ENCODE measurements at regions not wholly inside any gene's neighbourhood (a gene's known extent, or its start where the extent isn't known, plus 50 kb on each side); places are given as distances from the start of the nearest gene placed in this dataset.
"Not testable (repeated sequence)": the region's sequence is repeated elsewhere in the genome, so short reads cannot be mapped to it uniquely, and the experiment has no call there.

GRCh38 chr11:67758467-67758866, 84.0 kb upstream of the ALDH3B2 start:
- DNase-seq: not testable (repeated sequence)

- not testable (repeated sequence) for DNase-seq
These were observed 83.6 kb upstream of the ALDH3B2 start for GRCh38 chr11:67758009-67758408.

DNA sequence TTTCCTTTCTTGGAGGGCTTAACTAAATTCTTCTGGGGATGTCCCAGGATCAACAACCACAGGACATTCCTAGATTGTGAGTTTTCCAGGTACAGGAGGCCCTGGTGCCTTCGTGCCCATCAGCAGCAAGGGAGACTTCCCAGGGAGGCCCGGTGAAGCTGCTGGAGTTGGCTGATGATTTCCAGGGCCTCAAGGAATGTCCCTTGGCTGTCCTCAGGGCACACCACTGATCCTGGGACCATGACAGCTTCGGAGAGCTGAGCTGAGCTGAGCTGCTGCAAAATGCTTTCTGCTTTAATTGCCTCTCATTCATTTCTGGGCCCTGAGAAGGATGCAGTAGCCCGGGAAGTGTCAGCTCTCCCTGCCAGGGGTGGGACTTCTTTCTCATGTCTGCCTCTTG, 79.4 kb upstream of the ALDH3B2 start:
- DNase-seq: not testable (repeated sequence)

GRCh38 chr11:67745181-67745726, 70.8 kb upstream of the ALDH3B2 start:
- no peak for DNase-seq

DNA sequence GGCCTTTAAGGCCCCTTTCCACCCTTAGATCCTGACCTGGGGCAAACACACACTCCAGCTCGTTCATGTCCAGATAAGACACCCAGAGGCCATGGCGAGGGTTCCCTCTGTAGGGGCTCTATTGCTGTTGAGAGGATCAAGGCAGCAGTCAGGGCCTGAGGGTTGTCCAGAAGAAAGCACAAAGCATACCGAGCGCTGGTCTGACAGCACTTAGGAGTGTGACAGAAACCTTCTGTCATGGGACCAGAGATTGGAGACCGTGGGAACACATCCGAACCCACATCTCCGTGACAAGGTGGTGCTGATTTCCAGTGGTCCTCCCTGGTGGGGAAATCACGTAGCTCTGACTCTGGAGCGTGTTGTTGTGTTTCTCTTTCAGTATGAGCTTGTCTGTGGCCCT, 69.8 kb upstream of the ALDH3B2 start:
- not testable (repeated sequence) for DNase-seq

DNA sequence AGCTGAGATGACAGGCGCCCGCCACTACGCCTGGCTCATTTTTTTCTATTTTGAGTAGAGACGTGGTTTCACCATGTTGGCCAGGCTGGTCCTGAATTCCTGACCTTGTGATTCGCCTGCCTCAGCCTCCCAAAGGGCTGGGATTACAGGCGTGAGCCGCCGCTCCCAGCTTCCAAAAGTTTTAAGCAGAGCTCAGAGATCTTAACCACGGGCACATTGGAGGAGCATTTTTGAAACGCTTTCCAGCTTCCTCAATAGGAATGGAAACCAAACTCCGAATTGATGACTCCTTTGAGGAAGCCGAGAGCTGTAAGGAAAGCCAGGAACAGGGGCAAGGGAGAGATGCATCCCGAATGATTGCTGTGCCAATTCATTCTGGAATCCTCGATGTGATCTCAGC, 63.8 kb upstream of the ALDH3B2 start:
- not testable (repeated sequence) for DNase-seq

- DNase-seq: not testable (repeated sequence)
These were observed 63.2 kb upstream of the ALDH3B2 start for GRCh38 chr11:67737562-67738080.

- DNase-seq: no peak
These were observed 57.8 kb upstream of the ALDH3B2 start for GRCh38 chr11:67732045-67732787.

GRCh38 chr11:67731583-67731982, 57.2 kb upstream of the ALDH3B2 start:
- no peak for DNase-seq

DNA sequence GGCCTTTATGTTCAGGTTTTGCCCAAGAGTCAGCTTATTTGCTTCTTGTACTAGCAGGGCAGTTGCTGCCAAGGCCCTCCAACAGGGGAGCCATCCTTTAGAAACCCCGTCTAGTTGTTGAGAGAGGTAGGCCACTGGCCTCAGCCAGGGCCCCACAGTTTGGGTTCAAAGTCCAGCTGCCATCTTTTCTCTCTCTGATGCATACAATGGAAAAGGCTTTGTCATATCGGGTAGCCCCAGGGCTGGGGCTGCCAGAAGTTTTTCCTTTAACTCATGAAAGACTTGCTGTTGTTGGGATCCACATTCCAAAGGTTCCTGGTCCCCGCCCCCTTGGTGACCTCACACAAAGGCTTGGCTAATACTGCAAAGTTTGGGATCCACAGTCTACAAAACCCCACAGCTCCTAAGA, 53.7 kb upstream of the ALDH3B2 start:
- DNase-seq: not testable (repeated sequence)

DNA sequence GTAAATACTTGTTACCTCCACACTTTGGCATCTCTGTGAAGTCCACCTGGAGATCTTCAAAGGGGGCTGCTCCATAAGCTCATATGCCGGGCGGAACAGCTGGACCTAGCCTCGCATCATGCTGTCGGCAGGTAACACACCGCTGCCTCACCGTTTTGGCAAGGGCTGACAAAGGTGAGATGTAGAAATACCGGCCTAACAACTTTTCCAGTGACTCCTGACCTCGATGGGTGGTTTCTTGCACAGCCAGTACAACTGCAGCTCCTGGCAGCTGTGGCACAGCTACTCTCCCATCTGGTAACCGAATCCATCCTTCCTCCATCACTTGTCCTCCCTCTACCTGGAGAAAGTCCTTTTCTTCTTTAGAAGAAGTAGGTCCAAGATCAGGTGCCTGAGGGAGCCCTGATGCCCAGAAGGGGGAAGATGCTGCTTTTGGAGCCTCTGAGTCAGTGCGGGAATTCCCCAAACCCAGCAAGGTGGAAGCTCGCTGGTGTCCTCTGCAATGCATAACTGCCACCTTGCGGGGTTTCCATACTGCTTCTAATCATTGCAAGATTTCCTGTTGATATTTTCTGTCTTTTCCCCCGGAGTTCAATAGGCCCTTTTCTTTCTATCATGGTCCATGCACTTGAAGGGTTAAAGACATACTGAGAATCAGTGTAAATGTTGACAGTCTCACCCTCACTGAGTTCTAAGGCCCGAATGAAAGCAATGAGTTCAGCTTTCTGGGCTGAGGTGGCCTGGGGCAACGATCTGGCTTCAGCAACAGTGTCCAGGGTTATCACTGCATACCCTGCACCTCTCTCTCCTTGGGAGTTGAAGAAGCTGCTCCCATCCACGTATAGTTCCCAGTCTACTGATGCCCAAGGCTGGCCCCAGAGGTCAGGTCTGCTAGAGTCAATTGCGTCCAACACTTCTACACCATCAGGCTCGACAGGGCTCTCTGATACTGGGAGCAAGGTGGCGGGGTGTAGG, 52.9 kb upstream of the ALDH3B2 start:
- DNase-seq: not testable (repeated sequence)

Data from NCI-H2029 (cell line).